ENCODE measurements at regions not wholly inside any gene's neighbourhood (a gene's known extent, or its start where the extent isn't known, plus 50 kb on each side); places are given as distances from the start of the nearest gene placed in this dataset.
A peak's percentile ranks its signal among the peaks of the same experiment; 100 is the strongest.

GRCh38 chr12:93019975-93020630, 91.0 kb upstream of the EEA1 start:
- no CpG with 5 or more reads among the region's 8 CpGs for WGBS (ENCODE audit: extremely low coverage, insufficient coverage, insufficient read length)
- Histone ChIP-seq H3K4ac (ENCODE audit: low read depth, low read length) (no peak overlapping the region), H4K8ac (ENCODE audit: low read depth, low read length) (no peak overlapping the region), H3K18ac (ENCODE audit: low read length) (no peak overlapping the region), H3K23ac (ENCODE audit: low read length) (no peak overlapping the region), H3K36me3 (ENCODE audit: control insufficient read depth in 1 of 2, insufficient read depth in 2 of 2, low read length in 2 of 2) (no peaks in the 10 kb centered on the region), H2AK5ac (ENCODE audit: low read length) (no peak overlapping the region), H3K4me3 (ENCODE audit: low read depth, low read length) (no peak overlapping the region), H2BK120ac (ENCODE audit: insufficient read depth, low read length, poor library complexity) (no peak overlapping the region), H4K12ac (ENCODE audit: low read depth, low read length) (no peak overlapping the region), H4K91ac (ENCODE audit: low read depth, low read length) (no peak overlapping the region), H3K9me3 (ENCODE audit: insufficient read depth, low read depth, low read length) (no peaks in the 10 kb centered on the region), H3K4me2 (ENCODE audit: low read length) (no peak overlapping the region), H2BK5ac (ENCODE audit: low read depth, low read length, poor library complexity) (no peak overlapping the region), H3K9ac (ENCODE audit: low read length) (no peak overlapping the region), H3K14ac (ENCODE audit: low read length) (no peak overlapping the region), H2AFZ (ENCODE audit: insufficient read depth, low read length, poor library complexity) (no peak overlapping the region), H3K27me3 (ENCODE audit: insufficient read depth, low read length) (no peaks in the 10 kb centered on the region), H3K4me1 (ENCODE audit: control insufficient read depth in 1 of 2, insufficient read depth in 2 of 2, low read length in 2 of 2) (no peaks in the 10 kb centered on the region), H3K27ac (ENCODE audit: low read depth, low read length) (no peak overlapping the region), H3K79me2 (ENCODE audit: control insufficient read depth, insufficient read depth, low read length, poor library complexity) (no peaks in the 10 kb centered on the region), H2BK12ac (ENCODE audit: low read length) (no peak overlapping the region), H3K79me1 (ENCODE audit: low read length) (no peaks in the 10 kb centered on the region)
- DNase-seq = peak in 1 of 2 donors; percentile 20

- DNase-seq = no peak
- no peak overlapping the region for H3K4me3 ChIP-seq (ENCODE audit: low read depth, low read length)
- no peaks in the 10 kb centered on the region for H3K4me1 ChIP-seq (ENCODE audit: control insufficient read depth in 1 of 2, insufficient read depth in 2 of 2, low read length in 2 of 2)
- no peak overlapping the region for H3K9ac ChIP-seq (ENCODE audit: low read length)
- H3K36me3 ChIP-seq (ENCODE audit: control insufficient read depth in 1 of 2, insufficient read depth in 2 of 2, low read length in 2 of 2) = no peaks in the 10 kb centered on the region
- no peak overlapping the region for H2AFZ ChIP-seq (ENCODE audit: insufficient read depth, low read length, poor library complexity)
- no peaks in the 10 kb centered on the region for H3K27me3 ChIP-seq (ENCODE audit: insufficient read depth, low read length)
- no peak overlapping the region for H3K18ac ChIP-seq (ENCODE audit: low read length)
- no peak overlapping the region for H3K14ac ChIP-seq (ENCODE audit: low read length)
- no peaks in the 10 kb centered on the region for H3K79me1 ChIP-seq (ENCODE audit: low read length)
- no peak overlapping the region for H2AK5ac ChIP-seq (ENCODE audit: low read length)
- WGBS (ENCODE audit: extremely low coverage, insufficient coverage, insufficient read length) = no CpG with 5 or more reads among the region's 9 CpGs
- H3K27ac ChIP-seq (ENCODE audit: low read depth, low read length) = no peak overlapping the region
- no peak overlapping the region for H4K91ac ChIP-seq (ENCODE audit: low read depth, low read length)
- H3K4ac ChIP-seq (ENCODE audit: low read depth, low read length) = no peak overlapping the region
- H3K9me3 ChIP-seq (ENCODE audit: insufficient read depth, low read depth, low read length) = no peaks in the 10 kb centered on the region
- no peak overlapping the region for H2BK12ac ChIP-seq (ENCODE audit: low read length)
- H3K79me2 ChIP-seq (ENCODE audit: control insufficient read depth, insufficient read depth, low read length, poor library complexity) = no peaks in the 10 kb centered on the region
- no peak overlapping the region for H4K12ac ChIP-seq (ENCODE audit: low read depth, low read length)
- H2BK5ac ChIP-seq (ENCODE audit: low read depth, low read length, poor library complexity) = no peak overlapping the region
- no peak overlapping the region for H2BK120ac ChIP-seq (ENCODE audit: insufficient read depth, low read length, poor library complexity)
- no peak overlapping the region for H4K8ac ChIP-seq (ENCODE audit: low read depth, low read length)
- H3K23ac ChIP-seq (ENCODE audit: low read length) = no peak overlapping the region
- no peak overlapping the region for H3K4me2 ChIP-seq (ENCODE audit: low read length)
Measured at GRCh38 chr12:93020631-93021597, 91.8 kb upstream of the EEA1 start.

- no CpG with 5 or more reads among the region's 6 CpGs for WGBS (ENCODE audit: extremely low coverage, insufficient coverage, insufficient read length)
- Histone ChIP-seq H3K23ac (ENCODE audit: low read length) (no peak overlapping the region), H3K9ac (ENCODE audit: low read length) (no peak overlapping the region), H4K8ac (ENCODE audit: low read depth, low read length) (no peak overlapping the region), H2BK5ac (ENCODE audit: low read depth, low read length, poor library complexity) (no peak overlapping the region), H4K91ac (ENCODE audit: low read depth, low read length) (no peak overlapping the region), H3K14ac (ENCODE audit: low read length) (no peak overlapping the region), H2AK5ac (ENCODE audit: low read length) (no peak overlapping the region), H4K12ac (ENCODE audit: low read depth, low read length) (no peak overlapping the region), H3K79me2 (ENCODE audit: control insufficient read depth, insufficient read depth, low read length, poor library complexity) (no peaks in the 10 kb centered on the region), H3K4me2 (ENCODE audit: low read length) (no peak overlapping the region), H3K9me3 (ENCODE audit: insufficient read depth, low read depth, low read length) (no peaks in the 10 kb centered on the region), H3K79me1 (ENCODE audit: low read length) (no peaks in the 10 kb centered on the region), H2AFZ (ENCODE audit: insufficient read depth, low read length, poor library complexity) (no peak overlapping the region), H3K27ac (ENCODE audit: low read depth, low read length) (no peak overlapping the region), H2BK12ac (ENCODE audit: low read length) (no peak overlapping the region), H3K4me1 (ENCODE audit: control insufficient read depth in 1 of 2, insufficient read depth in 2 of 2, low read length in 2 of 2) (no peaks in the 10 kb centered on the region), H3K4ac (ENCODE audit: low read depth, low read length) (no peak overlapping the region), H2BK120ac (ENCODE audit: insufficient read depth, low read length, poor library complexity) (no peak overlapping the region), H3K4me3 (ENCODE audit: low read depth, low read length) (no peak overlapping the region), H3K18ac (ENCODE audit: low read length) (no peak overlapping the region), H3K36me3 (ENCODE audit: control insufficient read depth in 1 of 2, insufficient read depth in 2 of 2, low read length in 2 of 2) (no peaks in the 10 kb centered on the region), H3K27me3 (ENCODE audit: insufficient read depth, low read length) (no peaks in the 10 kb centered on the region)
- no peak for DNase-seq
Measured at GRCh38 chr12:93022603-93023340, 93.7 kb upstream of the EEA1 start.
